ENCODE measurements at regions not wholly inside any gene's neighbourhood (a gene's known extent, or its start where the extent isn't known, plus 50 kb on each side); places are given as distances from the start of the nearest gene placed in this dataset.

GRCh38 chr9:120098584-120098983 is 481.4 kb downstream of the CDK5RAP2 start:
- TF ChIP-seq CTCF (IDR thresholded peaks at IDR 0.05; ENCODE audit: low read depth, low read length, poor library complexity, severe bottlenecking): no peak
- TF ChIP-seq EZH2phosphoT487 (IDR thresholded peaks at IDR 0.05; ENCODE audit: borderline replicate concordance, low read length): no peak
- no peaks in the 10 kb centered on the region for H3K79me2 ChIP-seq (ENCODE audit: control insufficient read depth, low read length)
- no peaks in the 10 kb centered on the region for H3K9me2 ChIP-seq (replicated peaks; ENCODE audit: control insufficient read depth, low read length)
- no peaks in the 10 kb centered on the region for H4K20me1 ChIP-seq (ENCODE audit: control insufficient read depth, insufficient read depth, low read depth, low read length)
- H3K27me3 ChIP-seq (ENCODE audit: control insufficient read depth, low read length): no peaks in the 10 kb centered on the region
- no peaks in the 10 kb centered on the region for H3K9me3 ChIP-seq (ENCODE audit: control insufficient read depth, insufficient read depth, low read length)
- H3K4me1 ChIP-seq (ENCODE audit: control insufficient read depth, low read length): no peaks in the 10 kb centered on the region
- no peak overlapping the region for H3K27ac ChIP-seq (ENCODE audit: low read depth, low read length)
- no peaks in the 10 kb centered on the region for H3F3A ChIP-seq (ENCODE audit: control insufficient read depth, insufficient read depth)
- H3K36me3 ChIP-seq (ENCODE audit: control insufficient read depth, low read length): no peaks in the 10 kb centered on the region
- no peak overlapping the region for H3K4me3 ChIP-seq (ENCODE audit: low read length)
- H3K4me2 ChIP-seq (ENCODE audit: low read length): no peak overlapping the region

GRCh38 chr9:120091206-120091605 is 488.8 kb downstream of the CDK5RAP2 start:
- no peak overlapping the region for H3K27ac ChIP-seq (ENCODE audit: low read depth, low read length)
- H4K20me1 ChIP-seq (ENCODE audit: control insufficient read depth, insufficient read depth, low read depth, low read length): no peaks in the 10 kb centered on the region
- H3K4me3 ChIP-seq (ENCODE audit: low read length): no peak overlapping the region
- no peaks in the 10 kb centered on the region for H3F3A ChIP-seq (ENCODE audit: control insufficient read depth, insufficient read depth)
- no peaks in the 10 kb centered on the region for H3K9me2 ChIP-seq (replicated peaks; ENCODE audit: control insufficient read depth, low read length)
- no peak overlapping the region for H3K4me2 ChIP-seq (ENCODE audit: low read length)
- TF ChIP-seq EZH2phosphoT487 (IDR thresholded peaks at IDR 0.05; ENCODE audit: borderline replicate concordance, low read length) (no peak), CTCF (IDR thresholded peaks at IDR 0.05; ENCODE audit: low read depth, low read length, poor library complexity, severe bottlenecking) (no peak)
- no peaks in the 10 kb centered on the region for H3K9me3 ChIP-seq (ENCODE audit: control insufficient read depth, insufficient read depth, low read length)
- no peaks in the 10 kb centered on the region for H3K4me1 ChIP-seq (ENCODE audit: control insufficient read depth, low read length)
- H3K79me2 ChIP-seq (ENCODE audit: control insufficient read depth, low read length): no peaks in the 10 kb centered on the region
- H3K27me3 ChIP-seq (ENCODE audit: control insufficient read depth, low read length): no peaks in the 10 kb centered on the region; the same call in 1 of the 2 replicates
- H3K36me3 ChIP-seq (ENCODE audit: control insufficient read depth, low read length): no peaks in the 10 kb centered on the region

DNA sequence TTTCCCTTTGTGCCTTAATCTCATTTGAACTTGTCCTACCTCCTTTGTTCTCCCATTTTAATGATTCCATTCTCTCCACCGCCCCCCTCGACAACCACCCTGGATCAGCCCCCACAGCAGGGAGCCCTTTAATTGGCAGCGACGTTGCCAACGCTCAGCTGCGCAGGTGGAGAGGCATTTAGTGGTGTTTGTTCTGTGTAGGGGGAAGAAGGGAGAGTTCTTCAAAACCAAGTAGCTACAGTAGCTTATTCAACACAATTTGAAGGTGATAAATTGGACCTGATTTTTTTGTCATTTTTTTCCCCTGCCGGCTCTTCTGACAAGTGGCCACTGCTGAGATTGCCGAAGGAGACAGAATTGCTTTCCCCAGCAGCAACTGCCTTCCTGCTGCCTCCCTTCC is 499.1 kb downstream of the CDK5RAP2 start:
- H3K27ac ChIP-seq (ENCODE audit: low read depth, low read length): no peak overlapping the region
- H3K27me3 ChIP-seq (ENCODE audit: control insufficient read depth, low read length): no peaks in the 10 kb centered on the region
- H3K36me3 ChIP-seq (ENCODE audit: control insufficient read depth, low read length): no peaks in the 10 kb centered on the region
- H3K9me3 ChIP-seq (ENCODE audit: control insufficient read depth, insufficient read depth, low read length): 0 out of 2 replicates have a peak, but pooled peaks cover 3% of the 10 kb centered on the region
- H3K4me3 ChIP-seq (ENCODE audit: low read length): no peak overlapping the region
- no peak overlapping the region for H3K4me2 ChIP-seq (ENCODE audit: low read length)
- H4K20me1 ChIP-seq (ENCODE audit: control insufficient read depth, insufficient read depth, low read depth, low read length): no peaks in the 10 kb centered on the region
- H3K4me1 ChIP-seq (ENCODE audit: control insufficient read depth, low read length): no peaks in the 10 kb centered on the region
- no peaks in the 10 kb centered on the region for H3F3A ChIP-seq (ENCODE audit: control insufficient read depth, insufficient read depth)
- H3K79me2 ChIP-seq (ENCODE audit: control insufficient read depth, low read length): no peaks in the 10 kb centered on the region
- no peaks in the 10 kb centered on the region for H3K9me2 ChIP-seq (replicated peaks; ENCODE audit: control insufficient read depth, low read length)
- TF ChIP-seq CTCF (IDR thresholded peaks at IDR 0.05; ENCODE audit: low read depth, low read length, poor library complexity, severe bottlenecking) (no peak), EZH2phosphoT487 (IDR thresholded peaks at IDR 0.05; ENCODE audit: borderline replicate concordance, low read length) (no peak)

GRCh38 chr9:120078112-120078511 is 501.9 kb downstream of the CDK5RAP2 start:
- no peak overlapping the region for H3K4me3 ChIP-seq (ENCODE audit: low read length)
- H3K36me3 ChIP-seq (ENCODE audit: control insufficient read depth, low read length): no peaks in the 10 kb centered on the region
- no peak overlapping the region for H3K27ac ChIP-seq (ENCODE audit: low read depth, low read length)
- no peaks in the 10 kb centered on the region for H3K79me2 ChIP-seq (ENCODE audit: control insufficient read depth, low read length)
- TF ChIP-seq CTCF (IDR thresholded peaks at IDR 0.05; ENCODE audit: low read depth, low read length, poor library complexity, severe bottlenecking): no peak
- TF ChIP-seq EZH2phosphoT487 (IDR thresholded peaks at IDR 0.05; ENCODE audit: borderline replicate concordance, low read length): no peak
- no peaks in the 10 kb centered on the region for H4K20me1 ChIP-seq (ENCODE audit: control insufficient read depth, insufficient read depth, low read depth, low read length)
- H3K4me1 ChIP-seq (ENCODE audit: control insufficient read depth, low read length): no peaks in the 10 kb centered on the region
- H3K4me2 ChIP-seq (ENCODE audit: low read length): no peak overlapping the region
- H3K9me2 ChIP-seq (replicated peaks; ENCODE audit: control insufficient read depth, low read length): no peaks in the 10 kb centered on the region
- H3F3A ChIP-seq (ENCODE audit: control insufficient read depth, insufficient read depth): no peaks in the 10 kb centered on the region
- H3K27me3 ChIP-seq (ENCODE audit: control insufficient read depth, low read length): no peaks in the 10 kb centered on the region
- H3K9me3 ChIP-seq (ENCODE audit: control insufficient read depth, insufficient read depth, low read length): no peaks in the 10 kb centered on the region

Data from DOHH2 (cell line).